ENCODE measurements at regions not wholly inside any gene's neighbourhood (a gene's known extent, or its start where the extent isn't known, plus 50 kb on each side); places are given as distances from the start of the nearest gene placed in this dataset.

GRCh38 chr7:17678896-17679295 lies 261.4 kb downstream of the SNX13 start:
- CTCF ChIA-PET: interaction anchor here (1.2 to 5.7 kb wide), 2 partner anchors 8 to 20 kb away, joined by 4 to 37 read pairs; no protein-coding TSS in a partner anchor
- WGBS (ENCODE audit: insufficient coverage): no CpG with 5 or more reads among the region's 2 CpGs
- Histone ChIP-seq H3K9me3 (ENCODE audit: control extremely low read depth in 1 of 5, control insufficient read depth in 4 of 5, insufficient read depth in 2 of 5, low read depth in 1 of 5, low read length in 4 of 5) (no peaks in the 10 kb centered on the region), H3K4me1 (ENCODE audit: control extremely low read depth in 1 of 4, control insufficient read depth in 4 of 4, insufficient read depth in 4 of 4, low read length in 3 of 4) (peaks cover 0 to 7% (median 3%) of the 10 kb centered on the region in 4 experiments), H3K36me3 (ENCODE audit: control insufficient read depth in 4 of 4, insufficient read depth in 4 of 4, low read length in 3 of 4) (no peaks in the 10 kb centered on the region), H3K27ac (ENCODE audit: insufficient read depth in 1 of 2, low read depth in 1 of 2, low read length in 2 of 2, poor library complexity in 1 of 2, severe bottlenecking in 2 of 2) (no peak overlapping the region), H3K4me3 (ENCODE audit: control insufficient read depth in 1 of 7, extremely low read depth in 1 of 7, insufficient read depth in 4 of 7, low read depth in 2 of 7, low read length in 6 of 7) (no peak overlapping the region), H3K27me3 (replicated peaks in 2 of 5; ENCODE audit: control insufficient read depth in 4 of 5, insufficient read depth in 5 of 5, low read length in 4 of 5) (peaks cover 0 to 2% (median 0%) of the 10 kb centered on the region in 5 experiments)
- POLR2A ChIA-PET: no interaction called here
- DNase-seq: no peak

GRCh38 chr7:17679458-17679857 lies 260.8 kb downstream of the SNX13 start:
- CTCF ChIA-PET: interaction anchor here (1.1 to 5.7 kb wide), 4 partner anchors 8 to 673 kb away, joined by 3 to 37 read pairs (median 4); no protein-coding TSS in a partner anchor
- POLR2A ChIA-PET: no interaction called here
- H3K4me3 ChIP-seq (ENCODE audit: control insufficient read depth in 1 of 7, extremely low read depth in 1 of 7, insufficient read depth in 4 of 7, low read depth in 2 of 7, low read length in 6 of 7): no peak overlapping the region
- H3K4me1 ChIP-seq (ENCODE audit: control extremely low read depth in 1 of 4, control insufficient read depth in 4 of 4, insufficient read depth in 4 of 4, low read length in 3 of 4): peaks cover 0 to 2% (median 0%) of the 10 kb centered on the region in 4 experiments
- H3K36me3 ChIP-seq (ENCODE audit: control insufficient read depth in 4 of 4, insufficient read depth in 4 of 4, low read length in 3 of 4): no peaks in the 10 kb centered on the region
- no peak overlapping the region for H3K27ac ChIP-seq (ENCODE audit: insufficient read depth in 1 of 2, low read depth in 1 of 2, low read length in 2 of 2, poor library complexity in 1 of 2, severe bottlenecking in 2 of 2)
- DNase-seq: no peak
- peaks cover 0 to 2% (median 0%) of the 10 kb centered on the region in 5 experiments for H3K27me3 ChIP-seq (replicated peaks in 2 of 5; ENCODE audit: control insufficient read depth in 4 of 5, insufficient read depth in 5 of 5, low read length in 4 of 5)
- H3K9me3 ChIP-seq (ENCODE audit: control extremely low read depth in 1 of 5, control insufficient read depth in 4 of 5, insufficient read depth in 2 of 5, low read depth in 1 of 5, low read length in 4 of 5): no peaks in the 10 kb centered on the region
- 95% methylated on average over 4 of the region's 4 CpGs for WGBS (ENCODE audit: insufficient coverage)

- Histone ChIP-seq H3K4me1 (ENCODE audit: control extremely low read depth in 1 of 4, control insufficient read depth in 4 of 4, insufficient read depth in 4 of 4, low read length in 3 of 4) (no peaks in the 10 kb centered on the region), H3K27ac (ENCODE audit: insufficient read depth in 1 of 2, low read depth in 1 of 2, low read length in 2 of 2, poor library complexity in 1 of 2, severe bottlenecking in 2 of 2) (no peak overlapping the region), H3K4me3 (ENCODE audit: control insufficient read depth in 1 of 7, extremely low read depth in 1 of 7, insufficient read depth in 4 of 7, low read depth in 2 of 7, low read length in 6 of 7) (no peak overlapping the region), H3K27me3 (replicated peaks in 2 of 5; ENCODE audit: control insufficient read depth in 4 of 5, insufficient read depth in 5 of 5, low read length in 4 of 5) (peaks cover 0 to 2% (median 0%) of the 10 kb centered on the region in 5 experiments), H3K36me3 (ENCODE audit: control insufficient read depth in 4 of 4, insufficient read depth in 4 of 4, low read length in 3 of 4) (no peaks in the 10 kb centered on the region), H3K9me3 (ENCODE audit: control extremely low read depth in 1 of 5, control insufficient read depth in 4 of 5, insufficient read depth in 2 of 5, low read depth in 1 of 5, low read length in 4 of 5) (no peaks in the 10 kb centered on the region)
- ChIA-PET CTCF (interaction anchor here (1.1 to 5.7 kb wide), 5 partner anchors 9 to 672 kb away, joined by 3 to 37 read pairs (median 4); no protein-coding TSS in a partner anchor), POLR2A (no interaction called here)
- no peak for DNase-seq
- 83% methylated on average over 4 of the region's 6 CpGs for WGBS (ENCODE audit: insufficient coverage)
These were observed 260.3 kb downstream of the SNX13 start for GRCh38 chr7:17680026-17680425.

- CTCF ChIA-PET: interaction anchor here (0.9 to 5.7 kb wide), 11 partner anchors 10 to 890 kb away, joined by 3 to 37 read pairs (median 4); no protein-coding TSS in a partner anchor
- 42% methylated on average over 5 of the region's 5 CpGs for WGBS (ENCODE audit: insufficient coverage)
- H3K4me3 ChIP-seq (ENCODE audit: control insufficient read depth in 1 of 7, extremely low read depth in 1 of 7, insufficient read depth in 4 of 7, low read depth in 2 of 7, low read length in 6 of 7): no peak overlapping the region
- no peaks in the 10 kb centered on the region for H3K4me1 ChIP-seq (ENCODE audit: control extremely low read depth in 1 of 4, control insufficient read depth in 4 of 4, insufficient read depth in 4 of 4, low read length in 3 of 4)
- H3K36me3 ChIP-seq (ENCODE audit: control insufficient read depth in 4 of 4, insufficient read depth in 4 of 4, low read length in 3 of 4): no peaks in the 10 kb centered on the region
- DNase-seq: peak; percentile 23 to 45 (median 28)
- peaks cover 0 to 2% (median 0%) of the 10 kb centered on the region in 5 experiments for H3K27me3 ChIP-seq (replicated peaks in 2 of 5; ENCODE audit: control insufficient read depth in 4 of 5, insufficient read depth in 5 of 5, low read length in 4 of 5)
- no peak overlapping the region for H3K27ac ChIP-seq (ENCODE audit: insufficient read depth in 1 of 2, low read depth in 1 of 2, low read length in 2 of 2, poor library complexity in 1 of 2, severe bottlenecking in 2 of 2)
- H3K9me3 ChIP-seq (ENCODE audit: control extremely low read depth in 1 of 5, control insufficient read depth in 4 of 5, insufficient read depth in 2 of 5, low read depth in 1 of 5, low read length in 4 of 5): no peaks in the 10 kb centered on the region
- POLR2A ChIA-PET: no interaction called here
These were observed 259.3 kb downstream of the SNX13 start for GRCh38 chr7:17680943-17681351.

- H3K4me3 ChIP-seq (ENCODE audit: control insufficient read depth in 1 of 7, extremely low read depth in 1 of 7, insufficient read depth in 4 of 7, low read depth in 2 of 7, low read length in 6 of 7): no peak overlapping the region
- ChIA-PET CTCF (interaction anchor here (0.9 to 5.7 kb wide), 9 partner anchors 9 to 669 kb away, joined by 3 to 37 read pairs (median 4); no protein-coding TSS in a partner anchor), POLR2A (no interaction called here)
- H3K27ac ChIP-seq (ENCODE audit: insufficient read depth in 1 of 2, low read depth in 1 of 2, low read length in 2 of 2, poor library complexity in 1 of 2, severe bottlenecking in 2 of 2): no peak overlapping the region
- no peaks in the 10 kb centered on the region for H3K4me1 ChIP-seq (ENCODE audit: control extremely low read depth in 1 of 4, control insufficient read depth in 4 of 4, insufficient read depth in 4 of 4, low read length in 3 of 4)
- H3K9me3 ChIP-seq (ENCODE audit: control extremely low read depth in 1 of 5, control insufficient read depth in 4 of 5, insufficient read depth in 2 of 5, low read depth in 1 of 5, low read length in 4 of 5): no peaks in the 10 kb centered on the region
- no peak for DNase-seq
- no peaks in the 10 kb centered on the region for H3K36me3 ChIP-seq (ENCODE audit: control insufficient read depth in 4 of 4, insufficient read depth in 4 of 4, low read length in 3 of 4)
- WGBS (ENCODE audit: insufficient coverage): 100% methylated on average over 4 of the region's 4 CpGs
- peaks cover 0 to 2% (median 0%) of the 10 kb centered on the region in 5 experiments for H3K27me3 ChIP-seq (replicated peaks in 2 of 5; ENCODE audit: control insufficient read depth in 4 of 5, insufficient read depth in 5 of 5, low read length in 4 of 5)
These were observed 258.3 kb downstream of the SNX13 start for GRCh38 chr7:17681965-17682364.

- Histone ChIP-seq H3K27me3 (replicated peaks in 2 of 5; ENCODE audit: control insufficient read depth in 4 of 5, insufficient read depth in 5 of 5, low read length in 4 of 5) (peaks cover 0 to 2% (median 0%) of the 10 kb centered on the region in 5 experiments), H3K36me3 (ENCODE audit: control insufficient read depth in 4 of 4, insufficient read depth in 4 of 4, low read length in 3 of 4) (no peaks in the 10 kb centered on the region), H3K27ac (ENCODE audit: insufficient read depth in 1 of 2, low read depth in 1 of 2, low read length in 2 of 2, poor library complexity in 1 of 2, severe bottlenecking in 2 of 2) (no peak overlapping the region), H3K4me1 (ENCODE audit: control extremely low read depth in 1 of 4, control insufficient read depth in 4 of 4, insufficient read depth in 4 of 4, low read length in 3 of 4) (no peaks in the 10 kb centered on the region), H3K4me3 (ENCODE audit: control insufficient read depth in 1 of 7, extremely low read depth in 1 of 7, insufficient read depth in 4 of 7, low read depth in 2 of 7, low read length in 6 of 7) (no peak overlapping the region), H3K9me3 (ENCODE audit: control extremely low read depth in 1 of 5, control insufficient read depth in 4 of 5, insufficient read depth in 2 of 5, low read depth in 1 of 5, low read length in 4 of 5) (no peaks in the 10 kb centered on the region)
- no peak for DNase-seq
- CTCF ChIA-PET: interaction anchor here (0.9 to 5.7 kb wide), 7 partner anchors 11 to 378 kb away, joined by 3 to 37 read pairs (median 4); no protein-coding TSS in a partner anchor
- POLR2A ChIA-PET: no interaction called here
- WGBS (ENCODE audit: insufficient coverage): 98% methylated on average over 3 of the region's 3 CpGs
These were observed 257.7 kb downstream of the SNX13 start for GRCh38 chr7:17682586-17682985.

GRCh38 chr7:17685141-17685540 lies 255.2 kb downstream of the SNX13 start:
- Histone ChIP-seq H3K27me3 (replicated peaks in 2 of 5; ENCODE audit: control insufficient read depth in 4 of 5, insufficient read depth in 5 of 5, low read length in 4 of 5) (no peaks in the 10 kb centered on the region), H3K27ac (ENCODE audit: insufficient read depth in 1 of 2, low read depth in 1 of 2, low read length in 2 of 2, poor library complexity in 1 of 2, severe bottlenecking in 2 of 2) (no peak overlapping the region), H3K4me1 (ENCODE audit: control extremely low read depth in 1 of 4, control insufficient read depth in 4 of 4, insufficient read depth in 4 of 4, low read length in 3 of 4) (peaks cover 0 to 9% (median 0%) of the 10 kb centered on the region in 4 experiments), H3K9me3 (ENCODE audit: control extremely low read depth in 1 of 5, control insufficient read depth in 4 of 5, insufficient read depth in 2 of 5, low read depth in 1 of 5, low read length in 4 of 5) (peaks cover 0 to 8% (median 0%) of the 10 kb centered on the region in 5 experiments), H3K4me3 (ENCODE audit: control insufficient read depth in 1 of 7, extremely low read depth in 1 of 7, insufficient read depth in 4 of 7, low read depth in 2 of 7, low read length in 6 of 7) (no peak overlapping the region), H3K36me3 (ENCODE audit: control insufficient read depth in 4 of 4, insufficient read depth in 4 of 4, low read length in 3 of 4) (no peaks in the 10 kb centered on the region)
- CTCF ChIA-PET: interaction anchor here (2.1 kb wide), 1 partner anchor 85 kb away, joined by 5 read pairs; no protein-coding TSS in a partner anchor
- 96% methylated on average over 3 of the region's 5 CpGs for WGBS (ENCODE audit: insufficient coverage)
- POLR2A ChIA-PET: no interaction called here
- DNase-seq: no peak
